Breast epithelium (tissue), 3 donors: ENCODE measurements at regions not wholly inside any gene's neighbourhood (a gene's known extent, or its start where the extent isn't known, plus 50 kb on each side); places are given as distances from the start of the nearest gene placed in this dataset.

Experiments used
- POLR2AphosphoS5 ChIP-seq, 3 donors: sonication (generic); formaldehyde crosslinking; IDR thresholded peaks; one replicate each; pipeline ENCODE4 v1.6.1; 2017; ENCODE audit warnings: antibody characterized with exemption in 3 of 3
- TF ChIP-seq, protein P1 (sequence below), 3 donors: fragments of 450-650 bp; IDR thresholded peaks; one replicate each; pipeline ENCODE4 v1.5.1; 2016 to 2017; ENCODE audit warnings: antibody characterized with exemption in 3 of 3, mild to moderate bottlenecking in 3 of 3, moderate library complexity in 3 of 3

DNA sequence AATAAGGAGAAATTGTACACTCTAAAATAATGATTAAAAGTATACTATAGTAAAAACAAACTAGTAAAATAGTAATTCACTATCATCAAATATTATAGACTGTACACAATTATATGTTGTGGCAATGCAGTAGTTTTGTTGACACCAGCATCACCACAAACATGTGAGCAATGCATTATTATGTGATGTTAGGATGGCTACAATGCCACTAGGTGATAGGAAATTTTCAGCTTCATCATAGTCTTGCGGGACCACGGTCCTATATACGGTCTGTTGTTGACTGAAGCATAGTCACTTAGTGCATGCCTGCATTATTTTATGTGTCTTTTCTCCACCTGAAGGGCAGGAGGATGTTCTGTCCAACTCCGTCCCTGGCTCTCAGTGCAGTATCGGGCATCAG, 104.8 kb upstream of the NEDD9 start:
- TF ChIP-seq, protein P1, sequence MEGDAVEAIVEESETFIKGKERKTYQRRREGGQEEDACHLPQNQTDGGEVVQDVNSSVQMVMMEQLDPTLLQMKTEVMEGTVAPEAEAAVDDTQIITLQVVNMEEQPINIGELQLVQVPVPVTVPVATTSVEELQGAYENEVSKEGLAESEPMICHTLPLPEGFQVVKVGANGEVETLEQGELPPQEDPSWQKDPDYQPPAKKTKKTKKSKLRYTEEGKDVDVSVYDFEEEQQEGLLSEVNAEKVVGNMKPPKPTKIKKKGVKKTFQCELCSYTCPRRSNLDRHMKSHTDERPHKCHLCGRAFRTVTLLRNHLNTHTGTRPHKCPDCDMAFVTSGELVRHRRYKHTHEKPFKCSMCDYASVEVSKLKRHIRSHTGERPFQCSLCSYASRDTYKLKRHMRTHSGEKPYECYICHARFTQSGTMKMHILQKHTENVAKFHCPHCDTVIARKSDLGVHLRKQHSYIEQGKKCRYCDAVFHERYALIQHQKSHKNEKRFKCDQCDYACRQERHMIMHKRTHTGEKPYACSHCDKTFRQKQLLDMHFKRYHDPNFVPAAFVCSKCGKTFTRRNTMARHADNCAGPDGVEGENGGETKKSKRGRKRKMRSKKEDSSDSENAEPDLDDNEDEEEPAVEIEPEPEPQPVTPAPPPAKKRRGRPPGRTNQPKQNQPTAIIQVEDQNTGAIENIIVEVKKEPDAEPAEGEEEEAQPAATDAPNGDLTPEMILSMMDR (IDR thresholded peaks at IDR 0.05): no peak
- TF ChIP-seq POLR2AphosphoS5 (IDR thresholded peaks at IDR 0.05): no peak
